Endothelial cell of umbilical vein (primary cell): ENCODE measurements at regions not wholly inside any gene's neighbourhood (a gene's known extent, or its start where the extent isn't known, plus 50 kb on each side); places are given as distances from the start of the nearest gene placed in this dataset.

Experiments
- CTCF ChIP-seq, 2 donors: IDR thresholded peaks; 1 replicate in 1 of 2; 2 replicates in 1 of 2; pipeline ENCODE4 v1.5.1; 2011; ENCODE audit warnings: low read length in 2 of 2, mild to moderate bottlenecking in 2 of 2, moderate library complexity in 2 of 2, control low read depth in 1 of 2, inconsistent platforms in 1 of 2, low read depth in 1 of 2; ENCODE audit not compliant: insufficient read depth in 1 of 2; ENCODE audit errors: extremely low read depth in 1 of 2
- EZH2 ChIP-seq: IDR thresholded peaks from 2 replicates; pipeline ENCODE4 v1.6.1; 2012; ENCODE audit warnings: borderline replicate concordance, low read depth, mild to moderate bottlenecking, moderate library complexity, low read length, inconsistent platforms; ENCODE audit not compliant: severe bottlenecking
- FOS ChIP-seq: IDR thresholded peaks from 2 replicates; pipeline ENCODE4 v1.6.1; 2011; ENCODE audit warnings: mild to moderate bottlenecking, low read length, moderate library complexity, borderline replicate concordance; ENCODE audit not compliant: insufficient read depth
- GATA2 ChIP-seq: IDR thresholded peaks from 2 replicates; pipeline ENCODE4 v1.7.0; 2011; ENCODE audit warnings: low read depth, mild to moderate bottlenecking, moderate library complexity, mixed read lengths, low read length; ENCODE audit not compliant: insufficient read length, insufficient read depth
- JUN ChIP-seq: IDR thresholded peaks from 2 replicates; pipeline ENCODE4 v1.6.1; 2011; ENCODE audit warnings: borderline replicate concordance, low read depth; ENCODE audit not compliant: insufficient read length, insufficient read depth
- MAX ChIP-seq: IDR thresholded peaks from 2 replicates; pipeline ENCODE4 v1.6.1; 2011; ENCODE audit not compliant: insufficient read depth, insufficient read length
- MYC ChIP-seq: IDR thresholded peaks from one replicate; pipeline ENCODE4 v1.6.1; 2011; ENCODE audit warnings: mild to moderate bottlenecking, low read depth, low read length
- POLR2A ChIP-seq: IDR thresholded peaks from 2 replicates; pipeline ENCODE4 v1.6.1; 2012; ENCODE audit warnings: low read depth, mild to moderate bottlenecking, control low read depth, low read length
- POLR2AphosphoS5 ChIP-seq: IDR thresholded peaks from 2 replicates; pipeline ENCODE4 v1.6.1; 2012; ENCODE audit warnings: low read depth, mild to moderate bottlenecking, control low read depth, low read length, moderate library complexity; ENCODE audit not compliant: insufficient read depth

- TF ChIP-seq POLR2A, result no peak
- TF ChIP-seq CTCF (IDR thresholded peaks at IDR 0.05; ENCODE audit: extremely low read depth in 1 of 2, insufficient read depth in 1 of 2, low read depth in 1 of 2, low read length in 2 of 2), result no peak
- TF ChIP-seq POLR2AphosphoS5, result no peak
- no peak for TF ChIP-seq FOS
- TF ChIP-seq MYC, result no peak
- no peak for TF ChIP-seq EZH2
- no peak for TF ChIP-seq JUN
- no peak for TF ChIP-seq MAX
- TF ChIP-seq GATA2, result no peak
Observed at GRCh38 chr17:63294776-63295175, 151.3 kb downstream of the CYB561 start.
